A172 (cell line): ENCODE measurements at regions not wholly inside any gene's neighbourhood (a gene's known extent, or its start where the extent isn't known, plus 50 kb on each side); places are given as distances from the start of the nearest gene placed in this dataset.
"Not testable (repeated sequence)": the region's sequence is repeated elsewhere in the genome, so short reads cannot be mapped to it uniquely, and the experiment has no call there.

Experiments
- DNase-seq: peaks from one replicate; pipeline ENCODE4 v3.0.0-alpha.2; 2015; ENCODE audit warnings: low spot score

DNA sequence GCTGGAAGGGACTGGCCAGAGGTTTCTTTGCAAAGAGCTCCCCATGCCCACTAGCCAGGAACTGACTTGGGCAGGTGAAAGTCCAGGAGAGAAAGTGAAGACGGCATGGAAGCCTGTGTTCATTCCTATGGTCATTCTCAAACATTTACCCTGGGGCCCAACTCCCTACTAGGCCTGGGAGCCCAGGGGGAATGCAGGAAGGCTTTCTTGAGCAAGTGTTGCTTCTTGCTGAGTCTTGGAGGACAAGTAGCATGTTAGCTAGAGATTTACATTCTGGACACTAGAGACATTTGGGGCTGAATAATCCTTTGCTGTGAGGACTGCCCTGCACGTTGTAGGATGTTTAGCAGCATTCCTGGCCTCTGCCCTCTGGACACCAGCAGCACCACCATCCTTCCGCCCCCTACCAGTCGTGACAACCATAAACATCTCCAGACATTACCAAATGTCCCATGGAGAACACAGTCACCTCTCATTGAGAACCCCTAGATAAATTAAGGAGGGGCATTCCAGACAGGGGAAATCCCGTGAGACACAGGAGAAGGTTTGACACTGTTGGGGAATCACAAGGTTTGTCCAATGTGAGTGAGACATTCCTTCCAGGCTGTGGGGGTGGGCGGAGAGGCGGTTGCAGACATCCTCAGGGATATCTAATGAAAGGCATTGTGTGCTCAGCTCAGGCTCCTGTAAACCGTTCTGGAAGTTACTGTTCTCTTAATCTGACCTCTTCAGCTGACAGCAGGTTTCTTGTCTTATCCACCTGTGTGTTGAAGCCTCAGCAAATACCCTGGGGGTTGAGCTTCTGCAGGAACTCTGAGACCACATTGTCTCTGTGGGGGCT lies 236.2 kb downstream of the TLE3 start:
- DNase-seq, result no peak

DNA sequence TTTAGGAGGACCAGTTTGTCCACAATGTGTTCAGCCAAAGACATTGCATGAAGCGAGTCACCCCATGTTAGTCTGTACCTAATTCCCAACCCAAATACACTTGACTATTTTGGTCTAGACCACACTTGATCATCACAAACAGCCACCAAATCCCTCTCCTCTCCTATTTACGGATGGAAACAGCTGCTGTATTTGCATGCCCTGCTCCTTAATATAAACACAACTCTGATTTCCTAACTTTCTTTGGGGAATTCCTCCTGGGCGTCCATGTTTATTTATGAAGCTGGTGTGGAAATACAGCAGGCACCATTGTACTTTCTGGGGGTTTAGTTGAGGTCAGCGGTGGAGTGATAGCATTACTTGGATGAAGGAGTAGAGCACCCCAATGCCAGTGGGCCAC lies 235.2 kb downstream of the TLE3 start:
- no peak for DNase-seq

DNA sequence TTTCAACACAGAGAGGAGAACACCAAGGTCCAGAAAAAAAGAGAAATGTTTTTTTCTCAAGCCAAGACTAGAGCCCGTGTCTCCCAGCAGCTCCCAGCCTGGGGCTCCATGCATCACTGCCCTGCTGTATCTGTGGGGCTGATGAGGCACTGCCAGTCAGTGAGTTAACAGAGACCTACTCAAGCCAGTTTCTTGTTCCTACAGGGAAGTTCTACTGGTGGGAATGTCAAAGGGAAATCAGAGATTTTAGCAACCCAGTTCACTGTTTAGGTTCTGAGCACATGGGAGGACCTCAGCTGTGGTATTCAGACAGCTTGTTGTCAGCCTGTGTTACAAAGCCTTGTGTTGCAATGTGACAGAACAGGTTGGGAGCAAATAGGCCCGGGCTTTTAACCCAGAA lies 234.3 kb downstream of the TLE3 start:
- DNase-seq, result no peak

DNA sequence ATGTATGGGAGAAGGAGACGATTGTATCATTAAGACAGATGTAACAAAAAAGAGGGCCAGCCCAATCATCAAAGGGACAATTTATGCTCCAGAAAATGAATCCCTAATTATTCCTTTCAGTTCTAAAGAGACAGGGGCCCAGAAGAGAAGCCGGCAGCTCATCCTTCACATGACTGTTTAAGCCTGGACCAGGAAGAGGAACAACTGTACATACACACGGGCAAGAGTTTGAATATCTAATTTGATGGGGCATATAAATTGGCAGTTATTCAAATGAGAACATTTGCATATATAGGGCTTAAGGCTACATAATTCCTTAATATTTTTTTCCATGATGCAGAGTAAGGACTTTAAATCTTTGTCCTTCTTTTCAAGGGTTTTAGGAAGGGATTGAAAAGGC lies 232.3 kb downstream of the TLE3 start:
- DNase-seq, result no peak

DNA sequence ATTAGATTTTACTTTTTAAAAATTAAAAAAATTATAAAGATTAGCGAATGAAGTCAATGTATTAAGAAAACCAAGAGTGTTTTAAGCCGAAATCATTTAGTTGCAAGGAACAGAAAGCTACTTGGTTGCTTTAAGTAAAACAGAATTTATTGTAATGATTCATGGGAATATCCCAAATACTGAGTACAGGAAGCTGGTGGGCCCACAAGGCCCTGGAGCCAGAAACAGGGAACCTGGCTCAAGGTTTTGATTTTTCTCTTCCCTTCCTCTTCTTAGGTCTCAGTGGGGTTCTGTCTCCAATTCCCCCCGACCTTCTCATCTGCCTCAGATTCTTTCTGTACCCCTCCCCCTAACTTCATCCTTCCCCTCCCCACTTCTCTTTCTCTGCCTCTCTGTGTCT lies 229.0 kb downstream of the TLE3 start:
- no peak for DNase-seq

DNA sequence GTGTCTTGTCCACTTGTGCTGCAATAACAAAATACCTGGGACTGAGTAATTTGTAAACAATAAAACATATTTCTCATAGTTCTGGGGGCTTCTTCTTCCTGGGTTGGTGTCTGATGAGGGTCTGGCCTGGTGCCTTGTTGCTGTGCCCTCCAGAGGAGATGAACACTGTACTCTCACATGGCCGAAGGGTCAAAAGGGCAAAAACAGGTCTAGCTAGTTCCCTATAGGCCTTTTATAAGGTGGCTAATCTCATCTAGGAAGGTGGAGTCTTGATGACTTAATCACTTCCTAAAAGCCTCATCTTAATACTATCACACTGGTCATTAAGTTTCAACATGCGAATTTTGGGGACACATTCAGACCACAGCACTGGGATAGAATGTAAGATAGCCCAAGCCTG lies 228.4 kb downstream of the TLE3 start:
- no peak for DNase-seq

DNA sequence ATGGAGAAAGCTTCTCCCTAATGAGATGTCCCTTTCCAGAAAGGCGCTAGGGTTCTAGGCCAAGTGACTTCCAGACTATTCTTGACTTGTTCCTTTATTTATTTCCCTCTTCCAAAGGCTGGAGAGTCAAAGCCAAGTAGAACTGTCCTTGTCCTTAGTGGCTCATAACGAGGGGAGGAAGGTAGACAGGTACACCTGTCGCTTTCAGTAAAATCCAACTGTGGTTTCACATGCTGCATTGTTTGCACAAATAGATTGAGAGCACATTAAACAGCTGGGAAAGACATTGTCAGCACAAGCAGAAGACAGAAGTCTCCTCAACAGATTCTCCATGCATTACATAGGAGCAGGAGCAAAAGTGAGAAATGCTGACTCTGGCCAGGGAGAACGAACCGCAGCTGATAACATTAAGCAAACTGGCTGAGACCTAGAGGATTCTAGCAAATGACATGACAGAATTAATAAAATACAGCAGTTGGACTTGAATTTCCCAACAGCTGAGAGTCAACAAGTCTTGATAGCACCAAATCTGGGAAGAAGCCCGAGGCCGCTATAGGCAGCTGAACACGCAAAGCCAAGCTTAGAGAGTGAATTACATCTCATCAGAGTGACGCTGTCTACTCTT lies 227.7 kb downstream of the TLE3 start:
- no peak for DNase-seq

DNA sequence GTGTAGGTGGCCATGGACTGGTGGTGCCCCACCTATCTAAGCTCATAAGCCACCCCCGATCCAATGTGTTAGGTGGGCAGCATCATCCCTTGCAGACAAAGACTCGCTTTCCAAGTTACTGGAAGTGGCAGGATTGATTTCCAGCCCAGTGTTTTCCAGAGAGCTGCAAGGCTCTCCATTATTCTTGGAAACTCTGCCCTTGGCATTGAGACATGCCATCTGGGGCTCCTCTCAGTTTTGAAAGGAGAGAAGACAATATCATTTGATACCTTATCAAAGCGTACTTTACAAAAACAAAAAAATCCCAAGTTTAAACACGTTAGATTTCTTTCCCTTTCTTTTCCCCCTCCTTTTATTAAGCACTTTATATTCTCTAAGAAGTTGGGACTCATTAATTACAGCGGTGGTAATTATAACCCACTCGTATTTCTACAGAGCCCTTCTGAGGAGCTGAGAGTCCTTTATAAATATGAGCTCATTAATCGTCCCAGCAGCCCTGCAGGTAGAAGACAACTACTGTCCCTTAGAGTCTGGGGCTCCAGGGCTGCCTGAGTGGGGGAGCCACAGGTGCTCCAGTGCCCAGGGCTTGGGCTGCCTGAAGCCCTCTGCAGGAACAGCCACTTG lies 226.1 kb downstream of the TLE3 start:
- DNase-seq, result no peak

DNA sequence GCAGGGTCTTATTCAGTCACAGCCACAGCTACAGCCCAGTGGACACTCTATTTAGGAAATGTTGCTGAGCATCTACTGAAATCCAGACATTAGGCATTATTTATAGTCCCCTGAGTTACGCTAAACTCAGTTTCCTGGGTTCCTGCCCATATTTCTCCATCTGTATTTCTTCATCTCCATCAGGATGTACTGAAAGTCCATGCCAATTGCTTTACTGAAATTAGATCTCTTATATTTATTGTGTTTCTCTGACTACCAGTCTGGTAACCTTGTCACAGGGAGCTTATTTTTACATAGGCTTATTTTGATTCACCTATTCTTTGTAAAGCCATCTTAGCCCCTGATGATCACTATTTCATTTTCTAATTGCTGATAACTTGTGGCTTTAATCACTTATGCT lies 223.9 kb downstream of the TLE3 start:
- no peak for DNase-seq

DNA sequence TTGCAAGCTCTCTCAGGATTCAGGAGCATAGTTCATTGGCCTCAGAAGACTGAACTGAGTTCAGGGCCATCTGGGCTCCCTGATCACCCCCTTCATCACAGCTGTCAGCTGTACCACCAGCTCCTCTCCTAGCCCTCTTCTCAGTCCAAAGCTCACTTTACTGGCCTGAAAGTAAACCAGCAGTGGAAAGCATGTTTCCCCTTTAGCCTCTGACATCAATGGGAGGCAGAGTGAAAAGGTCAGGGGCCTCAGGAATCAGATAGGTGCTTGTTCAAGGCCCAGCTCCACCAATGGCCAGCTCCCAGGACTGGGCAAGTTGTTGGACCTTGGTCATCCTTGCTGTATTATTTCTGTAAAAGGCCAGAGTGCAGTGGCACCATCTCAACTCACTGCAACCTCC lies 223.4 kb downstream of the TLE3 start:
- no peak for DNase-seq

DNA sequence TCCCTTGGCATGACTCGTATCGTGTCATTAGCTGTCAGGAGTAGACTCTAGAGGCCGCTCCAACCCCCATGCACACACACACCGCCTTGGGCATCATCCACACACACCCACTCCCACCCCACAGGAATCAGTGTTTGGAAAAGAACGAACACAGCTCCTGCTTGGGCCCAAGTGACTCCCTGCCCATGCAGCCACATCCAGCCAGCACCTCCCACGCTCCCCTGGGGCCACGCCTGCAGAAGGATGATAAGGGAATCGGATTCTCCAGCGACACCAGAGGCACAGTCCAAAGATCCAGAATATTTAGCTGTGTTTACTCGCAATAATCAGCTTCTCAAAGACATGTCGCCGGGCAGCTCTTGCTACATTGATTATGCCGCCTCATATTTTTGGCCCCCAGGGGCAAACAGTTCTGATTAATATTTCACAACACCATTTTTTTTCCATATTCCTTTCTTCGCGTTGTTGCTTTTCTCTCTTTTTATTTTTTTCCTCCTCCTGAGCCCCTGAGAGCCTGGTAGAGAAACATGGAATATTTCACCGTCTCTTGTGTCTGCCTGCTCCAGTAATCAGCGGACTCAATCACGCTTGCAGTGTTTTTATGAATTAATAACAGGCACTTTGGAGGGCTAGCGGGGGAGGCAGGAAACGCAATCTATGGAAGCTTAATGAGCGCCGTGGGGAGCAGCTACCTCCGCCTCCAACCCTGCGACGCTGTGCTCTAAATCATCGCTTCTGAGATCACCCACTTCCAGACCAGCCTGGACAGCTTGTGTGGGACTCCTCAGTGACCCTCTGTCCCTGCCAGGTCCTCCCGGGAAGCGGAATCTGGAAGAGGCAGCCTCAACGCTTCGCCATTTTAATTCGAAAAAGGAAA lies 221.4 kb downstream of the TLE3 start:
- no peak for DNase-seq

DNA sequence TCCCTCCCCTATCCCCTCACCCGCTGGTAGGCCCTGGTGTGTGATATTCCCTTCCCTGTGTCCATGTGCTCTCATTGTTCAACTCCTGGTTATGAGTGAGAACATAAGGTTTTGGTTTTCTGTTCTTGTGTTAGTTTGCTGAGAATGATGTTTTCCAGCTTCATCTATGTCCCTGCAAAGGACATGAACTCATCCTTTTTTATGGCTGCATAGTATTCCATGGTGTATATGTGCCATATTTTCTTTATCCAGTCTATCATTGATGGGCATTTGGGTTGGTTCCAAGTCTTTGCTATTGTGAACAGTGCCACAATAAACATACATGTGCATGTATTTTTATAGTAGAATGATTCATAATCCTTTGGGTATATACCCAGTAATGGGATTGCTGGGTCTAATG lies 217.8 kb downstream of the TLE3 start:
- DNase-seq, result not testable (repeated sequence)

DNA sequence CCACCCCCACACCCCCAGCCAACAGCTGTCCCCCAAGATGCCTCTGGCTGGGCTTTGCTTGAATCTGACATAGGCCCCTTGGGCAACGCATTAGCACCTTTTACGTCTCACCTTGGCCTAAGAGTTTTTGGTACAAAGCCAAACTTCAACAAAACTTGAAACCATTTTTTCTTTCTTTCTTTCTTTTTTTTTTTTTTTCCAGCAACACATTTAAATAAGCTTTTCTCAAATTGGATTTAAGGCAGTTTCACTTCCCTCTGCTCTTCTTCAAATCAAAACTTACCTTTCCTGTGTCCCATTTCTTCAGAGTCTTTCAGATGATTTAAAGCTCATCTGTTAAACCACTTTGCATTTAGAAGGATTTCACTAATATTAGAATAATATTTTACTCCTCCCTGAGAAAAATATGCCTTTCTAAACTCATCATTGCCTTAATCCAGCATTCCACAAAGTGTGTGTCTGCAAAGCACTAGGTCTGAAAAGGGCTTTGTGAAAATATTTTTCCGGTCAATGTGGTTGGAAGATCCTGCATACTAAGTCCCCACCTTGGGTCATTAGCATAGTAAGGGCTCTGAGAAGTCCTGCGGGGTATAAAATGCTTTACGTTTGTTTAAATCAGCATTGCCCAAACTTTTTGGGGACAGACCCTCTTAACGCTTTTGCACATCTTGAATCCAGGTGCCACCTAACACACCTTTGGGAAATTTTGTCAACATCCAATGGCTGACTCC lies 217.0 kb downstream of the TLE3 start:
- DNase-seq, result no peak

DNA sequence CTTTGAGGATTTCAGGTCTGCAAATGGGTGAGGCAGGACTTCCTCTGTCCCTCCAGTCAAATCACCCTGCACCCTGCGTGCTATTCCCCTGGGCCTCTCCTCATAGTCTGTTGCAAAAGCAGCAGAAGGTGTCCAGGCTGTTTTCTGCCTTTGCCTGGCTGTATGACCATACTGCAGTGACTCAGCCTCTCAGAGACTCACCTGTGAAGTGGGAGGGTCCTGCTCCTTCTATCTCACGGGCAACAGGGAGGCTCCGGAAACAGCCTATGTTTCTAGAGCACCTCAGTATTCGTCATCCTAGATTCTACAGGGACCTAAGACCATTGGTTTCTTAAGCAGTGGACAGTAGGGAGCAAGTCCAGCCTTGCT lies 216.4 kb downstream of the TLE3 start:
- no peak for DNase-seq

DNA sequence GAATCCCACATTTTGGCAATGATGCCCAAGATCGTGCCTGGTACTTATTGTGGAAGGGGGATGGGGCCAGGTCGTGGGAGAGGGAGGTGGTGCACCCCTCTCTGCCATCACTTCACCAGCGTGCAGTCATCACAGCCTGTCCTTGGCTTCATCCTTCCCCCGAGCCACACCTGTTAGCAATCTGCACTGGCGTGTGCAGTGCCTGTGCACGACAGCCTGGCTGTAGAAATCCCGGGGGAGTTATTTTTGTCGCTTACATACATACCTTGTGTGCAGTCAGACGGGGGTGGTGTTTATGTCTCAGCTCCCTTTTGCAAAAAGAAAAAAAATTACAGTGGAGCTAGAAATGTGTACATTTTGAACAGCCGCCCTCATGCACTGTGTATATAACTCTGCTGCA lies 216.0 kb downstream of the TLE3 start:
- no peak for DNase-seq

DNA sequence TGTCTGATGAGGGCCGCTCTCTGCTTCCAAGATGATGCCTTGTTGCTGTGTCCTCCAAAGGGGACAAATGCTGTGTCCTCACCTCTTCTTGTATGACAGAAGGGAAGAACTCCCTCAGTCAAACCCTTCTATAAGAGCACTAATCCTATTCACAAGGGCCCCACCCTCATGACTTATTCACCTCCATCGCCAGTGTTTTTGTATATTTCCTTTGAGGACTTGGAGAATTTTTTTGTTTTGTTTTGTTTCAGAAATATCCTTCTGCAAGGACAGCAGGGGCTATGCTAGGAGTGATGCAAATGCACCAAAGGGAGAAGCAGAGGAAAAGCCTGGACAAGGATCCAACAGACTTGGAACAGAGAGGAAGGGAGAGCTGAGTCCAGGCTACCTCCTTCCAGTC lies 214.4 kb downstream of the TLE3 start:
- DNase-seq, result no peak

DNA sequence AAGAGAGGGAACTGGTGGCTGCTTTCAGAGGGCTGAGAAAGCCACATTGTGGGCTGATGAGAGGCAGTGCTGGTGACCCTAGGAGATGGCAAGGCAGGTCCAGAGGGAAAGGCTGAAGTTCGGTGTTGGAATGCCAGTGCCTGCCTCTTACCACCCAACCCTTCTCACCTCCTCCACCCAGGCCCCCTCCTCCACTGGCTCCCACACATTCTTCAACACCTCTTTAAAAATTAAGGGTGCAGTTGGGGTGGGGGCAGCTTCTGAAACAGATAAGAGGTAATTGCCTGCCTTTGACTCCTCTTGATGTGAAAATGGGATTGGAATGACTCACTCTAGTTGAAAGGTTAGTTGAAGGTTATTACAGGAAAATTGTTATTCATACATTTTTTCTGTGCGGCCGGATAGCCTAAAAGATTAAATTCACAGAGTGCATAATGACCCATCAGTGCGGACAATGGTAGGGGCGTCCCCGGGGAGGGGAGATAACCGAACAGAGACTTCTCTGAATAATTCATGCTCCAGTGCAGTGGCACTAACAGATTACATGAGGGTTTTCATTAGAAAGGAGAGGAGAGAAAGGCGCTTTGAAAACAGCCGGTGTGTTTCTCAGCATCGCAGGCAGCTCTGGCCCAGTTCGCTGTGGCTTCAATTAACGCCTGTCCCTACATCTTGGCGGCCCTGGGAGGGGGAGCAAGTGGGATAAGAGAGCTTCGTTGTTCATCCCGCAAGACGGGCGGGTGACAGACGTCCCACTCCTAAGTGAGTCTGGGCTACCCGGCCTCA lies 212.4 kb downstream of the TLE3 start:
- DNase-seq, result no peak

DNA sequence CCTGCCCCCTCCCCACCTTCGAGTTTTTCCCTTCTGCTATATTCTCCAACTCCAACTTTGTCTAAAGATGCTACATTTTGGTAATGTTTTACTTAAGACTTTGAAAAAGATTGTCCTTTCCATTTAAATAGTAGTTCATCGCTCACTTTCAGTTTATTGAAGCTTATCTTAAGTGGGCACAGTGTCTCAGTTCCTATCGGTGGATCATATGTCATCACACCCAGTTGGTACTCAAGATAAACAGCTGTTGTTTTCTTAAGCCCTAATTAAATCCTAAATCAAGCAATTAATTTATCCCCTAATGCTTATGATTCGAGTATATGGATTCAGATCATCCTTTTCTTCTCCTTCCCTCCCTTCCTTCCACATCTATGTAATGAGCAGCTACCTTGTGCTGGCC lies 210.7 kb downstream of the TLE3 start:
- no peak for DNase-seq

DNA sequence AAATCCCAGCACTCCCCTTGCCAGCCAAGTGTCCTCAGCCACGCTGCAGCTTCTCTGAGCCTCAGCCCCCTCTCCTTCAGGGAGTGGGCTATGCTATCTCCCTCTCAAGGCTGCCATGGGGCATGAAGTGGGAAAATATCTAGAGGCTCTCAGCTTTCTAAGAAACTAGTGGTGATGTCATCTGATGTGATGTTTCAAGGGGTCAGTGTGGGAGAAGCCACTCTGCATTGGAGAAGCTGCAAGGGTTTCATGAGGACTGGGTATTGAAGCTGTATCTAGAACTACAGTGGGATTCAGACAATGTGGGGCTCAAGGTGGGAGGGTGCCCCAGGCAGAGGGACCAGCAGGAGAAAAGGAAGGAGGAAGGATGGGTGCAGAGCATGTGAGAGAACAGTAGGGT lies 210.2 kb downstream of the TLE3 start:
- DNase-seq, result no peak

DNA sequence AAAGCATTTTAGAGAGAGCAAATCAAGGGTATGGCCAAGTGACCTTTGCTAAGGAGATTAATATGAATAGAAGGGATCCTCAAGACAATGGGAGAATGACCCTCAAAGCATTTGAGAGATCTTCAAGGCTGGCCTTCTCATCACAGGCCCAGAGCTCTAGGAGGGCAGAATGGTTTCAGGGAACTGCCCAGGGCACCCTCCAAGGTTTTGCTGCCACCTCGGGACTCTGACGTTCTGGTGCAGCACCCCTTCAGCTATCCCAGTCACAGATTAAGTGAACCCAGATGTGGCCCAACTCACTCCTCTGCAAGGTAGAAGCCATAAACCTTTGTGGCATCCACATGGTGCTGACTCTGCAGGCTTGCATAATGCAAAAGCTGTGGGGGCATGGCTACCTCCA lies 209.3 kb downstream of the TLE3 start:
- DNase-seq, result no peak

DNA sequence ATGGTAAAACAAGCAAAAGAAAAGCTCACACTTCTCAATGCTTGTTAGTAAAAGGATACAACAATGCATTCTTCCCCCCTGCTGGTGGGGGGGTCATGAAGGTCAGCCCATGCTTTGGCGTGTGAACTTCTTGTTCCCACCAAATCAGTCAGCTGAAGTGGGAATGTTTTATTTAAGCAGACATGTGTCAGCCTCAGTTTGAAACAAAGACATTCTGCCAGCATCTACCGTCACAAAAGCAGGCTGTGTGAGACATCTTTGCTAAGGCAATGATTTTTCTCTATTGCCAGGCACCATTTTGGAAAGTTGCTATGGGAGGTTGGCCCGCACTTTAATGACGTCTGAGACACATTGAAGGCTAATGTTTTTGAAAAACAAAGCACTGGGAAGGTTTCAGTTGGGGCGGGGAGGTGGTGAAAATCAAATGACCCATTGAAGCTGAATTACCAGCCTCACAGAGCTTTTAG lies 206.6 kb downstream of the TLE3 start:
- DNase-seq, result no peak
